IMR-90 (cell line): ENCODE measurements at regions not wholly inside any gene's neighbourhood (a gene's known extent, or its start where the extent isn't known, plus 50 kb on each side); places are given as distances from the start of the nearest gene placed in this dataset.

Experiments
- ATAC-seq: fragments of 200-7000 bp; cut with Tn5 transposase; 2 replicates; pipeline ENCODE4 v1.9.1; 2020; ENCODE audit warnings: low read depth, mild to moderate bottlenecking, moderate library complexity
- BruUV-seq: library from RNA; stranded (reverse); fragments of 400-500 nt; replicated peaks from 2 replicates; lab custom pipeline; 2021; lab: Mats Ljungman, UMichigan
- CTCF ChIA-PET: fragments of 300-600 bp; formaldehyde crosslinking; extraction: SDS; loops from one replicate; lab custom pipeline; 2021; ENCODE audit warnings: antibody characterized with exemption; lab: Yijun Ruan, JAX
- POLR2A ChIA-PET: fragments of 300-600 bp; sonication (Branson Sonifier 250); formaldehyde crosslinking; loops from one replicate; lab custom pipeline; 2022; ENCODE audit warnings: antibody characterized with exemption; ENCODE audit not compliant: unreplicated experiment; lab: Charles Lee
- DNase-seq: peaks from one replicate; pipeline ENCODE4 v3.0.0; 2013
- H2AFZ ChIP-seq: replicated peaks from 2 replicates; pipeline ENCODE3; 2013; ENCODE audit warnings: low read length, mild to moderate bottlenecking; ENCODE audit not compliant: poor library complexity
- H2AK5ac ChIP-seq: 2 replicates; pipeline ENCODE4 v1.6.1; 2013; ENCODE audit warnings: low read depth, low read length, inconsistent platforms
- H2AK9ac ChIP-seq: replicated peaks from 2 replicates; pipeline ENCODE3; 2013; ENCODE audit warnings: mild to moderate bottlenecking, low read depth, low read length, moderate library complexity; ENCODE audit not compliant: poor library complexity
- H2BK120ac ChIP-seq: 2 replicates; pipeline ENCODE4 v1.6.1; 2013; ENCODE audit warnings: low read depth, low read length, inconsistent platforms
- H2BK15ac ChIP-seq: 3 replicates; pipeline ENCODE4 v1.6.1; 2013; ENCODE audit warnings: low read depth, low read length, inconsistent platforms
- H2BK20ac ChIP-seq: 2 replicates; pipeline ENCODE4 v1.6.1; 2013; ENCODE audit warnings: low read depth, mild to moderate bottlenecking, inconsistent platforms, low read length, moderate library complexity
- H2BK5ac ChIP-seq: 2 replicates; pipeline ENCODE4 v1.6.1; 2013; ENCODE audit warnings: mild to moderate bottlenecking, low read depth, low read length, inconsistent platforms; ENCODE audit not compliant: poor library complexity, severe bottlenecking
- H3K14ac ChIP-seq: replicated peaks from 2 replicates; pipeline ENCODE4 v1.6.1; 2013; ENCODE audit warnings: low read depth, low read length, inconsistent platforms
- H3K18ac ChIP-seq: 2 replicates; pipeline ENCODE4 v1.6.1; 2013; ENCODE audit warnings: low read depth, low read length, control low read depth
- H3K23ac ChIP-seq: 2 replicates; pipeline ENCODE4 v1.6.1; 2013; ENCODE audit warnings: low read depth, low read length, inconsistent platforms
- H3K27ac ChIP-seq: 2 replicates; pipeline ENCODE4 v1.5.1; 2013; ENCODE audit warnings: mild to moderate bottlenecking, control low read depth, low read length; ENCODE audit not compliant: insufficient read depth
- H3K27me3 ChIP-seq: 2 replicates; pipeline ENCODE4 v1.6.1; 2013; ENCODE audit warnings: low read length; ENCODE audit not compliant: control insufficient read depth, insufficient read depth
- H3K36me3 ChIP-seq: 2 replicates; pipeline ENCODE4 v1.6.1; 2013; ENCODE audit warnings: low read length, mixed read lengths; ENCODE audit not compliant: control insufficient read depth, insufficient read depth
- H3K4ac ChIP-seq: 2 replicates; pipeline ENCODE4 v1.6.1; 2013; ENCODE audit warnings: low read depth, low read length, inconsistent platforms
- H3K4me1 ChIP-seq: 2 replicates; pipeline ENCODE4 v1.6.1; 2013; ENCODE audit warnings: low read length, mixed read lengths; ENCODE audit not compliant: control insufficient read depth, insufficient read depth
- H3K4me2 ChIP-seq: 2 replicates; pipeline ENCODE4 v1.6.1; 2013; ENCODE audit warnings: low read depth, mild to moderate bottlenecking, control low read depth, low read length, moderate library complexity
- H3K4me3 ChIP-seq: 2 replicates; pipeline ENCODE4 v1.5.1; 2013; ENCODE audit warnings: low read depth, mild to moderate bottlenecking, control low read depth, low read length, moderate library complexity; ENCODE audit not compliant: insufficient read depth
- H3K56ac ChIP-seq: 2 replicates; pipeline ENCODE4 v1.6.1; 2013; ENCODE audit warnings: low read length, inconsistent platforms; ENCODE audit not compliant: insufficient read depth; ENCODE audit errors: extremely low read depth
- H3K79me1 ChIP-seq, 2 experiments: 2 replicates each; pipeline ENCODE4 v1.6.1; 2013; ENCODE audit warnings: low read length in 2 of 2, inconsistent platforms in 1 of 2, low read depth in 1 of 2
- H3K9ac ChIP-seq: 2 replicates; pipeline ENCODE4 v1.6.1; 2013; ENCODE audit warnings: low read depth, low read length, control low read depth
- H3K9me1 ChIP-seq: 2 replicates; pipeline ENCODE4 v1.6.1; 2013; ENCODE audit warnings: low read length, inconsistent platforms; ENCODE audit not compliant: insufficient read depth
- H3K9me3 ChIP-seq: 2 replicates; pipeline ENCODE4 v1.6.1; 2013; ENCODE audit warnings: low read length; ENCODE audit not compliant: control insufficient read depth, insufficient read depth
- H4K20me1 ChIP-seq: 2 replicates; pipeline ENCODE4 v1.6.1; 2013; ENCODE audit warnings: low read length, inconsistent platforms; ENCODE audit not compliant: insufficient read depth
- H4K5ac ChIP-seq: 2 replicates; pipeline ENCODE4 v1.6.1; 2013; ENCODE audit warnings: mild to moderate bottlenecking, low read depth, low read length, control low read depth
- H4K8ac ChIP-seq, 2 experiments: 2 replicates each; pipeline ENCODE4 v1.6.1; 2013; ENCODE audit warnings: low read depth in 2 of 2, low read length in 2 of 2, control low read depth in 1 of 2, inconsistent platforms in 1 of 2
- H4K91ac ChIP-seq: 2 replicates; pipeline ENCODE4 v1.6.1; 2013; ENCODE audit warnings: low read depth, low read length, inconsistent platforms; ENCODE audit not compliant: insufficient read depth
- BHLHE40 ChIP-seq: fragments of 150-350 bp; IDR thresholded peaks from 2 replicates; pipeline ENCODE4 v1.6.1; 2016; ENCODE audit warnings: mild to moderate bottlenecking, low read depth, low read length
- CTCF ChIP-seq: conservative IDR thresholded peaks from 2 replicates; pipeline ENCODE4 v1.5.1; 2012; ENCODE audit warnings: mild to moderate bottlenecking, low read depth, low read length, improper control_type of control experiment
- ELK1 ChIP-seq: fragments of 150-350 bp; IDR thresholded peaks from 2 replicates; pipeline ENCODE4 v1.6.1; 2016; ENCODE audit warnings: low read depth, mild to moderate bottlenecking, low read length, moderate library complexity, borderline replicate concordance
- FOS ChIP-seq: fragments of 150-350 bp; IDR thresholded peaks from 2 replicates; pipeline ENCODE4 v1.6.1; 2016; ENCODE audit warnings: low read depth, low read length
- MAFK ChIP-seq: IDR thresholded peaks from 2 replicates; pipeline ENCODE4 v1.6.1; 2012; ENCODE audit warnings: low read depth, low read length, improper control_type of control experiment
- MAZ ChIP-seq: IDR thresholded peaks from 2 replicates; pipeline ENCODE4 v1.6.1; 2012; ENCODE audit warnings: low read depth, mild to moderate bottlenecking, low read length, improper control_type of control experiment, moderate library complexity, borderline replicate concordance
- NFE2L2 ChIP-seq: fragments of 150-350 bp; IDR thresholded peaks from 2 replicates; pipeline ENCODE4 v1.6.1; 2016; ENCODE audit warnings: low read depth, mild to moderate bottlenecking, low read length
- POLR2A ChIP-seq: IDR thresholded peaks from 2 replicates; pipeline ENCODE4 v1.6.1; 2012; ENCODE audit warnings: mild to moderate bottlenecking, low read depth, low read length
- RFX5 ChIP-seq: IDR thresholded peaks from 2 replicates; pipeline ENCODE4 v1.8.0; 2012; ENCODE audit warnings: low read depth, mild to moderate bottlenecking, low read length, moderate library complexity
- USF2 ChIP-seq: fragments of 150-350 bp; IDR thresholded peaks from 2 replicates; pipeline ENCODE4 v1.6.1; 2017; ENCODE audit warnings: mild to moderate bottlenecking, antibody characterized with exemption, low read length, low read depth
- WGBS, 2 experiments: methylation state at CpG; one replicate each; pipeline versions ENCODE4 v1.1.5 to v1.1.7; 2013; ENCODE audit warnings: missing lambda C conversion rate in 2 of 2; ENCODE audit not compliant: insufficient read length in 1 of 2; ENCODE audit errors: extremely low coverage in 2 of 2; 5-methylcytosine and 5-hydroxymethylcytosine counted together
- dilution Hi-C: fragments of 300-500 bp; cut with HindIII; formaldehyde crosslinking; loops from one replicate; pipeline ENCODE4 v1.14.3; 2018; ENCODE audit warnings: low sequenced_read_pairs; ENCODE audit not compliant: unreplicated experiment
- in situ Hi-C: fragments of 300-500 bp; cut with MboI; formaldehyde crosslinking; loops from 3 replicates; pipeline ENCODE4 v1.14.3; 2019; ENCODE audit warnings: low sequenced_read_pairs, inconsistent platforms, mixed read lengths
- intact Hi-C: fragments of 100-400 bp; cut with micrococcal nuclease; formaldehyde crosslinking; loops from 2 replicates; pipeline ENCODE4 v1.10.0; 2022

- intact Hi-C loops (no loop called here), in situ Hi-C loops (no loop called here), dilution Hi-C loops (no loop called here)
- H3K56ac ChIP-seq = no peak overlapping the region
- H2BK20ac ChIP-seq = no peak overlapping the region
- H4K20me1 ChIP-seq = no peaks in the 10 kb centered on the region
- no peaks in the 10 kb centered on the region for H3K27me3 ChIP-seq
- H3K9ac ChIP-seq = no peak overlapping the region
- no peak overlapping the region for H2AK9ac ChIP-seq
- no peak overlapping the region for H2AFZ ChIP-seq
- no peak overlapping the region for H3K27ac ChIP-seq
- no peak for TF ChIP-seq BHLHE40
- no peak for TF ChIP-seq MAZ
- TF ChIP-seq USF2 = no peak
- TF ChIP-seq POLR2A = no peak
- TF ChIP-seq CTCF = no peak
- TF ChIP-seq RFX5 = no peak
- TF ChIP-seq ELK1 = no peak
- TF ChIP-seq MAFK = no peak
- TF ChIP-seq NFE2L2 = no peak
- TF ChIP-seq FOS = no peak
- H3K23ac ChIP-seq = no peak overlapping the region
- no peak overlapping the region for H2BK120ac ChIP-seq
- no TSS peak for BruUV-seq
- no peak overlapping the region for H2BK15ac ChIP-seq
- H3K9me3 ChIP-seq = no peaks in the 10 kb centered on the region
- H3K4me1 ChIP-seq = no peaks in the 10 kb centered on the region
- DNase-seq (no peak), ATAC-seq (no peak)
- H4K91ac ChIP-seq = no peak overlapping the region
- no peak overlapping the region for H4K8ac ChIP-seq
- H3K4ac ChIP-seq = no peak overlapping the region
- H3K79me1 ChIP-seq = no peaks in the 10 kb centered on the region
- H2AK5ac ChIP-seq = no peak overlapping the region
- WGBS, 2 experiments = no CpG with 5 or more reads among the region's 2 CpGs
- no peak overlapping the region for H4K5ac ChIP-seq
- H3K4me3 ChIP-seq = no peak overlapping the region
- no peaks in the 10 kb centered on the region for H3K9me1 ChIP-seq
- ChIA-PET CTCF (interaction anchor here (1.3 kb wide), 1 partner anchor 11 kb away, joined by 3 read pairs; no protein-coding TSS in a partner anchor), POLR2A (no interaction called here)
- H3K4me2 ChIP-seq = no peak overlapping the region
- no peaks in the 10 kb centered on the region for H3K36me3 ChIP-seq
- H3K14ac ChIP-seq = no peak overlapping the region
- H2BK5ac ChIP-seq = no peak overlapping the region
- no peak overlapping the region for H3K18ac ChIP-seq
These were observed 1538.9 kb downstream of the PLA2G4A start for GRCh38 chr1:188367661-188368060.
